OCI-LY3 (cell line): ENCODE measurements at regions not wholly inside any gene's neighbourhood (a gene's known extent, or its start where the extent isn't known, plus 50 kb on each side); places are given as distances from the start of the nearest gene placed in this dataset.
"Not testable (repeated sequence)": the region's sequence is repeated elsewhere in the genome, so short reads cannot be mapped to it uniquely, and the experiment has no call there.

ENCODE experiments used
- H2AFZ ChIP-seq: fragments of 200-600, 300-600 bp; shearing (Covaris generic); 2 replicates; pipeline ENCODE4 v1.6.0; 2014; ENCODE audit warnings: antibody characterized with exemption, low read depth, low read length
- H3K27ac ChIP-seq: fragments of 200-600, 300-600 bp; sonication (generic); 2 replicates; pipeline ENCODE4 v1.5.1; 2014; ENCODE audit warnings: mild to moderate bottlenecking, low read length, moderate library complexity, mixed read lengths
- H3K27me3 ChIP-seq: fragments of 200-600, 300-600 bp; sonication (generic); 2 replicates; pipeline ENCODE4 v1.6.1; 2014; ENCODE audit warnings: low read depth, low read length, mixed read lengths
- H3K36me3 ChIP-seq: fragments of 200-600, 300-600 bp; sonication (generic); replicated peaks from 2 replicates; pipeline ENCODE3; 2014; ENCODE audit warnings: low read depth, low read length, mixed read lengths
- H3K4me1 ChIP-seq: fragments of 300-600, 200-600 bp; sonication (generic); 2 replicates; pipeline ENCODE4 v1.6.1; 2014; ENCODE audit warnings: low read length, mixed read lengths
- H3K4me2 ChIP-seq: fragments of 200-600, 300-600 bp; sonication (generic); 2 replicates; pipeline ENCODE4 v1.6.1; 2014; ENCODE audit warnings: low read length, mixed read lengths
- H3K4me3 ChIP-seq: fragments of 300-600, 200-600 bp; sonication (generic); 2 replicates; pipeline ENCODE4 v1.5.1; 2014; ENCODE audit warnings: antibody characterized with exemption, mild to moderate bottlenecking, low read length, moderate library complexity
- H3K79me2 ChIP-seq: fragments of 300-600, 200-600 bp; shearing (Covaris generic); 2 replicates; pipeline ENCODE4 v1.6.1; 2014; ENCODE audit warnings: mild to moderate bottlenecking, low read length, mixed read lengths
- H3K9ac ChIP-seq: fragments of 300-600, 200-600 bp; shearing (Covaris generic); 2 replicates; pipeline ENCODE4 v1.6.0; 2014; ENCODE audit warnings: mild to moderate bottlenecking, low read length, moderate library complexity
- H3K9me3 ChIP-seq: fragments of 200-600, 300-600 bp; shearing (Covaris generic); 2 replicates; pipeline ENCODE4 v1.6.1; 2014; ENCODE audit warnings: low read length, mixed read lengths; ENCODE audit not compliant: insufficient read depth
- H4K20me1 ChIP-seq: fragments of 200-600, 300-600 bp; sonication (generic); 2 replicates; pipeline ENCODE4 v1.6.1; 2016; ENCODE audit warnings: low read length, mixed read lengths; ENCODE audit not compliant: insufficient read depth
- EZH2phosphoT487 ChIP-seq: fragments of 200-600 bp; shearing (Covaris generic); IDR thresholded peaks from 2 replicates; pipeline ENCODE4 v1.6.1; 2018; ENCODE audit warnings: antibody characterized with exemption, mixed run types, low read depth
- TF ChIP-seq, protein P1 (sequence below): fragments of 200-600, 300-600 bp; sonication (generic); IDR thresholded peaks from 2 replicates; pipeline ENCODE4 v1.5.1; 2014; ENCODE audit warnings: antibody characterized with exemption, low read length, low read depth

DNA sequence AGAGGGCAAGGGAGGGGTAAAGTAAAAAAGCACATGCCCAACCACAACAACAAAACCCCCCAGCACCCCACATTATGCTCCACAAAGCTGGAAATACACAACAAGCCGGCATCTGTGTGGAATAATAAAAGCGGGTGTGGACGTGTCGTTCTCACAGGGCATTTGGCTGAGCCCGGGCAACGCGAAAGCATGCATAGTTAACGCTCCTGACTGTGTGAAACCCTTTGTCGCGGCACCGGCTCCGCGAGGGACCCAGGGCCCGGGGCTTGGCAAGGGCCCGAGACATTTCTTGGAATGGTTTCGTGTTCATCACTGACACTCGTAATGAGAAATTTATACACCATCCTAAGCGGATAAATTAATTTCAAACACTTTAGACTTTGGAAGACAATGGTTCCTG, 165.6 kb downstream of the INHBB start:
- Histone ChIP-seq H3K9ac (no peak overlapping the region), H3K4me1 (no peaks in the 10 kb centered on the region)
- TF ChIP-seq, protein P1, sequence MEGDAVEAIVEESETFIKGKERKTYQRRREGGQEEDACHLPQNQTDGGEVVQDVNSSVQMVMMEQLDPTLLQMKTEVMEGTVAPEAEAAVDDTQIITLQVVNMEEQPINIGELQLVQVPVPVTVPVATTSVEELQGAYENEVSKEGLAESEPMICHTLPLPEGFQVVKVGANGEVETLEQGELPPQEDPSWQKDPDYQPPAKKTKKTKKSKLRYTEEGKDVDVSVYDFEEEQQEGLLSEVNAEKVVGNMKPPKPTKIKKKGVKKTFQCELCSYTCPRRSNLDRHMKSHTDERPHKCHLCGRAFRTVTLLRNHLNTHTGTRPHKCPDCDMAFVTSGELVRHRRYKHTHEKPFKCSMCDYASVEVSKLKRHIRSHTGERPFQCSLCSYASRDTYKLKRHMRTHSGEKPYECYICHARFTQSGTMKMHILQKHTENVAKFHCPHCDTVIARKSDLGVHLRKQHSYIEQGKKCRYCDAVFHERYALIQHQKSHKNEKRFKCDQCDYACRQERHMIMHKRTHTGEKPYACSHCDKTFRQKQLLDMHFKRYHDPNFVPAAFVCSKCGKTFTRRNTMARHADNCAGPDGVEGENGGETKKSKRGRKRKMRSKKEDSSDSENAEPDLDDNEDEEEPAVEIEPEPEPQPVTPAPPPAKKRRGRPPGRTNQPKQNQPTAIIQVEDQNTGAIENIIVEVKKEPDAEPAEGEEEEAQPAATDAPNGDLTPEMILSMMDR = no peak
- no peak for TF ChIP-seq EZH2phosphoT487

DNA sequence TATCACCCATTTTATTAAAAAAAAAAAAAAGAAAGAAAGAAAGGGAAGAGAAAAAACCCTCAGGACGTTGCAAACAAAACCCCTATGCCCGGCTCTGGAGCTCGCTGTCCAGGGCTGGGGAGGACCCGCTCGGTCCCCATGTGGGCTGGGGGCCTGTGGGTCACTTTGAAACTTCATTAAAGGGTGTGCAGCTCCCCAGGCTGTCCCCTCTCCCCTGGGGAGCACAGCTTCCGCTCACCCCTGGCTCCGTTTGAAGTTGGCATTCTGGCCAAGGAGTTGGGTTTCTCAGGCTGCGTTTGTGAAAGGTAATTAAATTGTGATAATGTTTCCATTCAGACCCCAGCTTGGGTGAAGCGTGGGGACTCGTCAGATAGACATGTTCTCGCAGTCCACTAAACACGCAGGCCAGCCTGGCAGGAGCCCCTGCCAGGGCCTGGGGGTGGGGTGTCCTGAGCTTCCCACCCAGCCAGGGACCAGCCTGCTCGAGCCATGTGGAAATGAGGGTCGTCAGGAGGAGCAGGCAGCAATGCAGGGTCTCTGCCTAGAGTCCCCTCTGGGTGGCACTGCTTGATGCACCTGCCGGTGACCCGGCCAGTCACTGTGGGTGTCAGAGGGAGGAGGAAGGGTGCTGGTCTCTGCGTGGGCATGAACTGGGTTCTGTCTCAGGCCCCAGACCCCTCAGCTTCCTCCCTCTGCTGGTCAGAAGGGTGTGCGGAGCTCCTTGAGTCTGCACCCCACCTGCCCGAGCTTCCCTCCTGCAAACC, 166.2 kb downstream of the INHBB start:
- no peaks in the 10 kb centered on the region for H3K79me2 ChIP-seq

More for the DNA sequence above, 165.6 kb downstream of the INHBB start:
- Histone ChIP-seq H3K4me2 (no peak overlapping the region), H3K27me3 (no peaks in the 10 kb centered on the region; the same call in 1 of the 2 replicates), H3K79me2 (no peaks in the 10 kb centered on the region), H3K27ac (no peak overlapping the region), H3K9me3 (no peaks in the 10 kb centered on the region), H3K36me3 (no peaks in the 10 kb centered on the region), H4K20me1 (no peaks in the 10 kb centered on the region), H3K4me3 (no peak overlapping the region), H2AFZ (no peak overlapping the region)

GRCh38 chr2:120513776-120514357, 167.9 kb downstream of the INHBB start:
- H3K4me1 ChIP-seq = no peaks in the 10 kb centered on the region
- H3K27me3 ChIP-seq = no peaks in the 10 kb centered on the region
- no peak for TF ChIP-seq EZH2phosphoT487
- TF ChIP-seq, protein P1 = no peak
- no peaks in the 10 kb centered on the region for H3K36me3 ChIP-seq
- H3K27ac ChIP-seq = no peak overlapping the region
- no peaks in the 10 kb centered on the region for H3K79me2 ChIP-seq
- no peaks in the 10 kb centered on the region for H3K9me3 ChIP-seq
- H4K20me1 ChIP-seq = no peaks in the 10 kb centered on the region
- H2AFZ ChIP-seq = no peak overlapping the region
- H3K4me2 ChIP-seq = no peak overlapping the region
- no peak overlapping the region for H3K4me3 ChIP-seq
- H3K9ac ChIP-seq = no peak overlapping the region

More for the DNA sequence above, 166.2 kb downstream of the INHBB start:
- no peak overlapping the region for H3K27ac ChIP-seq
- H3K4me3 ChIP-seq = no peak overlapping the region
- no peak overlapping the region for H3K4me2 ChIP-seq
- no peaks in the 10 kb centered on the region for H3K27me3 ChIP-seq
- no peak overlapping the region for H2AFZ ChIP-seq
- no peaks in the 10 kb centered on the region for H3K4me1 ChIP-seq
- no peaks in the 10 kb centered on the region for H4K20me1 ChIP-seq
- H3K9me3 ChIP-seq = no peaks in the 10 kb centered on the region
- no peak overlapping the region for H3K9ac ChIP-seq
- H3K36me3 ChIP-seq = no peaks in the 10 kb centered on the region
- TF ChIP-seq EZH2phosphoT487 = no peak
- TF ChIP-seq, protein P1 = no peak

DNA sequence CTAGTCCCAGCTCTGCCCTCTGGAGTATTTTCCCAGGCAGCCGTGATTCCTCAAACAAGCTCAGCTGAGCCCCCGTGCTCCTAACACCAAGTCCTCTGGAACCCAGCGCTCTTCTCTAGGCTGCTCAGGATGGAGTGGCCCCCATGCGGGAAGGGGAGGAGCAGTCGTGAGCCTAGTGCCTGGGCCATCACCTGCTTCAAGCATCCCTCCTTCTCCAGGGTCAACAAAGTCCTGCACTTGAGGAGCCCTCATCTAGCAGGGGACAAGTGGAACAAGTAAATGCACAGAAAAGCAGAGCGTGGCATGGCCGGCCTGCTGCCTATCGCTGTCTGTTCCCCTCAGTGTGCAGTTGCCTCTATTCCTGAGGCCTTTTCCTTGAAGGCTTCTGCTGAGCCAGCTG, 168.6 kb downstream of the INHBB start:
- no peaks in the 10 kb centered on the region for H3K9me3 ChIP-seq
- no peak overlapping the region for H3K9ac ChIP-seq
- H3K27ac ChIP-seq = no peak overlapping the region
- TF ChIP-seq, protein P1 = no peak
- TF ChIP-seq EZH2phosphoT487 = no peak
- H3K27me3 ChIP-seq = no peaks in the 10 kb centered on the region
- H3K79me2 ChIP-seq = no peaks in the 10 kb centered on the region
- no peak overlapping the region for H2AFZ ChIP-seq
- H3K4me3 ChIP-seq = no peak overlapping the region
- H3K36me3 ChIP-seq = no peaks in the 10 kb centered on the region
- H3K4me2 ChIP-seq = no peak overlapping the region
- no peaks in the 10 kb centered on the region for H3K4me1 ChIP-seq
- H4K20me1 ChIP-seq = no peaks in the 10 kb centered on the region

DNA sequence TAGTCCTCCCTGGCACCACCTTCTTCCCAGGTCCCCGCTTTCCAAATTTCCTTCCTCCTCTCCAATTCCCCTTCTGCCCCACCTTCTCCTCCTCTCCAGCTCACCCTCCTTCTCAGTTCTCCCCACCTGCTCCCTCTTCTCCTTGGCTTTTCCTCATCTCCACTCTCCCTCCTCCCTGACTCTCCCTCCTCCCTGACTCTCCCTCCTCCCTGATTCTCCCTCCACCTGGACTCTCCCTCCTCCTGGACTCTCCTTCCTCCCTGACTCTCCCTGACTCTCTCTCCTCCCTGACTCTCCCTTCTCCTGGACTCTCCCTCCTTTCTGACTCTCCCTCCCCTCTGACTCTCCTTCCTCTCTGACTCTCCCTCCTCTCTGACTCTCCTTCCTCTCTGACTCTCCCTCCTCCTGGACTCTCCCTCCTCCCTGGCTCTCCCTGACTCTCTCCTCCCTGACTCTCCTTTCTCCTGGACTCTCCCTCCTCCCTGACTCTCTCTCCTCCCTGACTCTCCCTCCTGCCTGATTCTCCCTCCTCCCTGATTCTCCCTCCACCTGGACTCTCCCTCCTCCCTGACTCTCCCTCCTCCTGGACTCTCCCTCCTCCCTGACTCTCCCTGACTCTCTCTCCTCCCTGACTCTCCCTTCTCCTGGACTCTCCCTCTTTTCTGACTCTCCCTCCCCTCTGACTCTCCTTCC, 169.3 kb downstream of the INHBB start:
- not testable (repeated sequence) for H4K20me1 ChIP-seq, H3K36me3 ChIP-seq, H3K4me3 ChIP-seq, H2AFZ ChIP-seq, H3K27me3 ChIP-seq, H3K9me3 ChIP-seq, H3K4me2 ChIP-seq, H3K79me2 ChIP-seq, H3K9ac ChIP-seq, H3K27ac ChIP-seq, H3K4me1 ChIP-seq
